Small intestine (tissue), 7 donors: ENCODE measurements at regions not wholly inside any gene's neighbourhood (a gene's known extent, or its start where the extent isn't known, plus 50 kb on each side); places are given as distances from the start of the nearest gene placed in this dataset.

ENCODE experiments used
- DNase-seq, 2 donors: peaks; one replicate each; pipeline versions ENCODE4 v3.0.0 to v3.0.0-alpha.2; 2013
- FAIRE-seq: peaks from 2 replicates; lab custom pipeline; 2012; peaks lifted over from hg19 to GRCh38; lab: Jason Lieb, UNC
- H3K27ac ChIP-seq, 3 donors: one replicate each; pipeline ENCODE4 v1.5.1; 2013; ENCODE audit warnings: low read length in 2 of 3, mild to moderate bottlenecking in 2 of 3, control low read depth in 1 of 3, inconsistent platforms in 1 of 3, low read depth in 1 of 3, moderate library complexity in 1 of 3
- H3K27me3 ChIP-seq, 3 donors: one replicate each; pipeline ENCODE4 v1.6.1; 2013; ENCODE audit warnings: low read length in 3 of 3, inconsistent platforms in 1 of 3; ENCODE audit not compliant: control insufficient read depth in 3 of 3, insufficient read depth in 3 of 3
- H3K36me3 ChIP-seq, 3 donors: one replicate each; pipeline ENCODE4 v1.6.1; 2013; ENCODE audit warnings: low read length in 3 of 3, inconsistent platforms in 1 of 3, low read depth in 1 of 3, mild to moderate bottlenecking in 1 of 3, moderate library complexity in 1 of 3; ENCODE audit not compliant: control insufficient read depth in 3 of 3, insufficient read depth in 2 of 3
- H3K4me1 ChIP-seq, 3 donors: one replicate each; pipeline ENCODE4 v1.6.1; 2013; ENCODE audit warnings: low read length in 2 of 3, inconsistent platforms in 1 of 3, low read depth in 1 of 3, mild to moderate bottlenecking in 1 of 3, moderate library complexity in 1 of 3; ENCODE audit not compliant: control insufficient read depth in 3 of 3, insufficient read depth in 2 of 3
- H3K4me3 ChIP-seq, 3 donors: one replicate each; pipeline ENCODE4 v1.5.1; 2013; ENCODE audit warnings: low read length in 3 of 3, control low read depth in 1 of 3, inconsistent platforms in 1 of 3, low read depth in 1 of 3, mild to moderate bottlenecking in 1 of 3, moderate library complexity in 1 of 3
- H3K9me3 ChIP-seq, 2 donors: one replicate each; pipeline ENCODE4 v1.6.1; 2013; ENCODE audit warnings: low read depth in 1 of 2, low read length in 1 of 2; ENCODE audit not compliant: control insufficient read depth in 2 of 2, insufficient read depth in 1 of 2
- WGBS, 3 donors: extraction: QIAGEN DNeasy Blood & Tissue Kit; methylation state at CpG; one replicate each; pipeline ENCODE4 v1.1.7; 2013; 5-methylcytosine and 5-hydroxymethylcytosine counted together
- donor health status: healthy with polysubstance abuse.
- donor health status: control.
- donor health status: control.
- donor health status: Bipolar disorder and iron deficiency.
- donor health status: healthy.

DNA sequence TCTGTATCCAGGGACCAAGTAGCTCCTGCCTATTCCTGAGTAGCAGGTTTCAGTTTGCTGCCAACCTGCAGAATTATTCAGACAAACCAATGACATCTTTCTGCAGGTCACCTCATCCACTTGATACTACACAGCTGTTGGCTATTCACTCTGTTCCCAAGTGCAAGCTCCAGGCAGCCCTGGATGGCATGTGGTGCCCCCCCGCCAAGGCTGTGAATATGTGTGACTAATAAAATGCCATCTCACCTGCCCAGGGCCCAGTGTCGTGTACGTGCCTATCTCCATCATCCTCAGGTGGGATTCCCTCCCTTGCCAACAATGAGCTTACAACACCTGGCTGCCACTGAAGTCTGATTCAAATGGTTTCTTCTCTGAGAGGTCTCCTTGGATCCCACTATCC, 125.8 kb downstream of the RAB11FIP2 start:
- DNase-seq: no peak
- Histone ChIP-seq H3K4me3 (no peak overlapping the region), H3K4me1 (no peaks in the 10 kb centered on the region), H3K27me3 (peaks cover 0 to 4% (median 0%) of the 10 kb centered on the region in 3 donors), H3K36me3 (no peaks in the 10 kb centered on the region), H3K27ac (no peak overlapping the region), H3K9me3 (no peaks in the 10 kb centered on the region)
- 87 to 92% (median 89%) methylated on average over 3 of the region's 3 CpGs for WGBS, 3 donors
- no peak for FAIRE-seq

GRCh38 chr10:117921421-117921820, 125.3 kb downstream of the RAB11FIP2 start:
- Histone ChIP-seq H3K4me1 (no peaks in the 10 kb centered on the region), H3K27me3 (peaks cover 0 to 4% (median 0%) of the 10 kb centered on the region in 3 donors), H3K36me3 (no peaks in the 10 kb centered on the region), H3K27ac (no peak overlapping the region), H3K4me3 (no peak overlapping the region), H3K9me3 (no peaks in the 10 kb centered on the region)
- whole genome bisulfite sequencing, 3 donors: 88 to 92% (median 91%) methylated on average over 11 of the region's 11 CpGs
- no peak for DNase-seq
- no peak for FAIRE-seq

DNA sequence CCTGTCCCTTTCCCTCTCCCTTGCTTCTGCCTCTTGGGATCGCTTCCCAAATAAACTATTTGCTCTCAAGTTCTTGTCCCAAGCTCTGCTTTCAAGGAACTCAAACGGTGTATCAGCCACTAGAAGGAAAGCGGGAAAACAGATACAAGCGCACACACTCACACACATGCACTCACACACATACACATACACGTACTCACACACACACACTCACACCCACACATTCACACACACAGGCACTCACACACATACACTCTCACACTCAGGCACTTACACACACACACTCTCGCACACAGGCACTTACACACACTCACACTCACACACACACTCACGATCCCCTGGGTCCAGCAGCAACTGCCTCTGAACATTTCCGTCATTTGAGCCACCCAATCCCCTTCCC, 121.9 kb downstream of the RAB11FIP2 start:
- WGBS, 3 donors: 88 to 92% (median 90%) methylated on average over 8 of the region's 8 CpGs
- no peaks in the 10 kb centered on the region for H3K9me3 ChIP-seq
- no peak overlapping the region for H3K27ac ChIP-seq
- H3K4me1 ChIP-seq: no peaks in the 10 kb centered on the region
- H3K4me3 ChIP-seq: no peak overlapping the region
- no peaks in the 10 kb centered on the region for H3K36me3 ChIP-seq
- DNase-seq (no peak), FAIRE-seq (no peak)
- peaks cover 0 to 4% (median 0%) of the 10 kb centered on the region in 3 donors for H3K27me3 ChIP-seq

- FAIRE-seq: no peak
- no peak overlapping the region for H3K4me3 ChIP-seq
- H3K4me1 ChIP-seq: no peaks in the 10 kb centered on the region
- no peak overlapping the region for H3K27ac ChIP-seq
- no peak for DNase-seq
- no peaks in the 10 kb centered on the region for H3K36me3 ChIP-seq
- 89 to 93% (median 92%) methylated on average over 6 of the region's 6 CpGs for WGBS, 3 donors
- H3K27me3 ChIP-seq: peaks cover 0 to 4% (median 0%) of the 10 kb centered on the region in 3 donors
- H3K9me3 ChIP-seq: no peaks in the 10 kb centered on the region
Observed at GRCh38 chr10:117925369-117925768, 121.4 kb downstream of the RAB11FIP2 start.

GRCh38 chr10:117926491-117926890, 120.2 kb downstream of the RAB11FIP2 start:
- H3K36me3 ChIP-seq: no peaks in the 10 kb centered on the region
- WGBS, 3 donors: 63 to 83% (median 74%) methylated on average over 2 of the region's 2 CpGs
- H3K27ac ChIP-seq: no peak overlapping the region
- DNase-seq (no peak), FAIRE-seq (no peak)
- H3K4me3 ChIP-seq: no peak overlapping the region
- H3K27me3 ChIP-seq: peaks cover 0 to 2% (median 0%) of the 10 kb centered on the region in 3 donors
- H3K9me3 ChIP-seq: peaks cover 0 to 7% of the 10 kb centered on the region in 2 donors
- H3K4me1 ChIP-seq: no peaks in the 10 kb centered on the region

GRCh38 chr10:117927332-117927731, 119.4 kb downstream of the RAB11FIP2 start:
- WGBS, 3 donors: 27 to 68% (median 42%) methylated on average over 1 of the region's 1 CpG

DNA sequence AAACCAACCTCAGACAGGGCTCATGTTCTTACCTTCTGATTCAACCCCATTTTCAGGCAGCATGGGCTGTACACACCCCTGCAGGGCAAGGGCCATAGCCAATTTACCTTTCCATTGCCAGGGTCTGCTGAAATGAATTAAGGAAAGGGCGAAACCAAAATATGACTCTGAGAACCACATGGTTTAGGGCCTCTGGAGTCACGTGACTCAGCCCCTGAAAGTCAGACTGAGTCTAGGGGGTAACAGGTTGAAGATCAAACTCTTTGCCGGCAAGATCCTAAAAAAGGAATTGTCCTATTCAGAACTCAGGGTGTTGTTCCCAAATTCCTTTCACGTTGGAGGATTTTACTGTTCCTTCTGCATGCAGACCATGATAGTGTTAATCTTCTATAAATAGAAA, 118.9 kb downstream of the RAB11FIP2 start:
- Histone ChIP-seq H3K4me3 (no peak overlapping the region), H3K27ac (no peak overlapping the region), H3K36me3 (no peaks in the 10 kb centered on the region), H3K4me1 (no peaks in the 10 kb centered on the region), H3K9me3 (peaks cover 0 to 9% of the 10 kb centered on the region in 2 donors), H3K27me3 (no peaks in the 10 kb centered on the region)
- DNase-seq (no peak), FAIRE-seq (no peak)
- 64 to 74% (median 71%) methylated on average over 4 of the region's 4 CpGs for WGBS, 3 donors

More at GRCh38 chr10:117927332-117927731, 119.4 kb downstream of the RAB11FIP2 start:
- DNase-seq (no peak), FAIRE-seq (no peak)
- Histone ChIP-seq H3K27ac (no peak overlapping the region), H3K9me3 (peaks cover 0 to 9% of the 10 kb centered on the region in 2 donors), H3K27me3 (no peaks in the 10 kb centered on the region), H3K4me3 (no peak overlapping the region), H3K36me3 (no peaks in the 10 kb centered on the region), H3K4me1 (no peaks in the 10 kb centered on the region)

DNA sequence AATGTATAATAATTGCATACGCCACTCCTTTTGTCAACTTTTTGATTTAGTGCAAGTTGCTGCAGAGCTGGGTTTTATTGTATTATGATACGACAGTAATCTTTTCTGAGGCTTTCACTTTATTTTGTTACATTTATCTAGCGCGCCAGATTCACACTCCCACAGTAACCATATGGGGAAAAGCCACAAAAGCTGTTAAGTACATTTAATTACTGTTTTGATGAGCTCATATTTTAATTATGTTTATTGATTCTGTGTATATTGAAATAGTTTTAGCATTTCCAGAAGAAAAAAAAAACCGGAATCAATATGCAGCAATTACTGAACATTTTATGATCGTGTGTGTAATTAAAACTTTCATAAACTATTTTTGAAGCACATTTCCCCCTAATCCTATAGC, 118.5 kb downstream of the RAB11FIP2 start:
- no peaks in the 10 kb centered on the region for H3K4me1 ChIP-seq
- no peak for DNase-seq
- FAIRE-seq: no peak
- H3K27ac ChIP-seq: no peak overlapping the region
- H3K9me3 ChIP-seq: peaks cover 0 to 9% of the 10 kb centered on the region in 2 donors
- no peak overlapping the region for H3K4me3 ChIP-seq
- WGBS, 3 donors: 37 to 70% (median 58%) methylated on average over 6 of the region's 6 CpGs
- H3K36me3 ChIP-seq: no peaks in the 10 kb centered on the region
- no peaks in the 10 kb centered on the region for H3K27me3 ChIP-seq

GRCh38 chr10:117928741-117929140, 118.0 kb downstream of the RAB11FIP2 start:
- no peaks in the 10 kb centered on the region for H3K36me3 ChIP-seq
- no peak for FAIRE-seq
- H3K4me3 ChIP-seq: no peak overlapping the region
- no peak for DNase-seq
- peaks cover 0 to 9% of the 10 kb centered on the region in 2 donors for H3K9me3 ChIP-seq
- H3K4me1 ChIP-seq: no peaks in the 10 kb centered on the region
- no peaks in the 10 kb centered on the region for H3K27me3 ChIP-seq
- H3K27ac ChIP-seq: no peak overlapping the region
- 44 to 64% (median 64%) methylated on average over 6 of the region's 6 CpGs for WGBS, 3 donors
